ENCODE measurements at regions not wholly inside any gene's neighbourhood (a gene's known extent, or its start where the extent isn't known, plus 50 kb on each side); places are given as distances from the start of the nearest gene placed in this dataset.

GRCh38 chr13:97139691-97140090, 82.4 kb upstream of the MBNL2 start:
- DNase-seq = no peak

DNA sequence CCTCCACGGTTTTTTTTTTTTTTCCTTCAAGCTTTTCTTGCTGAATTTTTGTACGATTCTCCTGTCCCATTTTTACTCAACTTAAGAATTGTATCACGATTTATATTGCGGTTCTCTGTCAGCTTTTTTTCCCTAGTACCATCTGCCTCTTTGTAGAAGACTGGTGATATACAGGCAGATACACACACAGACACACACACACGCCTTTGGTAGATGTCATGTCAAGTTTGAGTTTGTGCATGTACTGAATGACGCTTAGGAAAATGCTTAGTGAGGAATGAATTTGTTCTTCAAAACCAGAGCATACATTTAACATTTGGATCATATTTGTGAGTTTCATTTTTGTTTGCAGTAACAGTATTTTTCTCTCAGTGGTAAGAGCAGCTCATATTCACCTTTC, 82.0 kb upstream of the MBNL2 start:
- no peak for DNase-seq

GRCh38 chr13:97140611-97141010, 81.5 kb upstream of the MBNL2 start:
- DNase-seq = no peak

DNA sequence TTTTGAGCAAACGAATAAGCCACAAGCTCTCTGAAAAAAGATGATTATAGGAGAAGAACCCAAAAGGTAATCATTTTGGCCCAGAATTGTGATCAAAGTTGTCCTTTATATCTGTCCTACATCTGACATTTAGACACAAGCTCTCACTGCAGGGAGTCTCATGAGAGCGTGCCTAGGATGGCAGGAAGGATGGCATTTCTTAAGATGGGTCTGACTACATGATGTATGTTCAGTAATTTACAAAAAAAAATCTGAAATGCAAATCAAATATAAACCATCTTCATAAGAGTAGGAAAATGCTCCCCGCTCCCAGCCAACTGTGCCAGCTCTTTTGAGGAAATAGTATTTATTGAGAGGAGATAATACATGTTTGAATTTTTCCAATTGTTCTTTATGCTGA, 81.0 kb upstream of the MBNL2 start:
- no peak for DNase-seq

DNA sequence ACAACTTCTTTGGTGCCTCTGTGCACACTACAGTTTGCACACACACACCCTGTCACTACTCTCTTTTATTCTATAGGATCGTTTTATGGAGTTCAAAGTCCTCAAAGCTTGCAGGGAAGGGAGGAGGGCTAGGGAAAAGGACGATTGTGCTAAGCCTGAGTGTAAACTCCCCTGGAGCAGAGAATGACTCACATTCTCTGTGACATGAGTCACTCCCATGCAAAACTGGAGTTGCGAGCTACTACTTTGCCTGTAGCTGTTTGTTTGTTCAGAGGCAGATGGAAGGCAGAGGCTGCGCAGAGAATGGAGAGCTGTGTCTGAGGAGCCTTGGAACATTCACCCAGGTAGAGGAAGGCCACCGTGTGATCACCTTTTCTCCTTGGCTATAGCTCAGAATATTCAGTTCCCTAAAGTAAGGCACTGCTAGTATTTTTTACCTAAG, 80.5 kb upstream of the MBNL2 start:
- peak; percentile 45 for DNase-seq

DNA sequence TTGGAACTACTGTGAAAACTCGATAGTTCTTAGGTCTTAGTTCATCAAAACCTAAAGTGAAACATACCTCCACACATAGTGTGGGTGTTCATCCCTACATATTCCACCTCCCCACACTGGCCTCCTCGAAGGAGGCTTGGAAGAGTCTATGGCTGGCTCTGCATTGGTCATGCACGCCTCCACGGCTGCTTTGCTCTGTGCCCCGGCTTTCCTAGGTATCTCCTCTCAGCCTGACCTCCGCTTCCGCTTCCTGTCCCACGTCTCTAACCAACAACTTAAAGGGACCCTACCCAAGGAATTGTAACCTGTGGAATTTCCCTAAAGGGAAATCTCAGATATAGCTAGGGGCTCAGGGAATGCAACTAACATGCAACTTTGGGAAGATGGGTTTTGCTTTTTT, 79.7 kb upstream of the MBNL2 start:
- DNase-seq = no peak

DNA sequence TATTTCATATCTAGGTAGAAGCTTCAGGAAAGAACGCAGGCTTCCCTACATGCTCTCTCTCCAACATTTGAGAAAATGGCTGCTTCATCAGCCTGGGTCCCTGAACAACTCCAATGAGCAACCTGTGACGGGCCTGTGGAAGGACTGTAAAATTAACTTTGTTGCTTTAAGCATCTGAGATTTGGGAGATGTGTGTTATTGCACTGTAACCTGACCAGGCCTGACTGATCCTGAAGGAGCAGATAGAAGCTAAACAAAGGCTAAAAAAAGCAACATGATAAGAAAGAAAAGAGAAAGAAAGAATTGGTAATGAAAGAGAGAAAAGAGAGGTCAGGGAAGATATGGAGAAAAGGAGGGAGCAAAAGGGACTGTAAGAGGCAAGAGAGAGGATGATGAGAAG, 77.1 kb upstream of the MBNL2 start:
- DNase-seq = no peak

DNA sequence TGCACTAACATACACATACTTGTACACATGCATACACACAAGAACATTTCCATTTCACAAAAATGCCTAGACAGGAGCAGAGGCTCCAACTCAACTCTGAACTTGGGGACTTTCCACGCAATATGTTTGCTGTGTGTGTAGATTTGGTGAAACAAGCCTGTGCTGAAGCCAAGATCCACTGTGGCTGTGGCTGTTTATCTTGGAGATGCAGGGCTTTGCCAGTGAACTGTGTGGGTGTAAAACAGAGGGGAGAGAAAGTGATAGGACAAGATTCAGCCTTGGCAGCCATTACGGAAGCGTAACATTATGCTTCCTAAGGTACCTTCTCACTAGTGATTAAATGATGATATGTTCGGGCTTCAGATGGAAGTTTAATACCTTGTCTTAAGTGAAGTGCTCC, 73.2 kb upstream of the MBNL2 start:
- DNase-seq = no peak

DNA sequence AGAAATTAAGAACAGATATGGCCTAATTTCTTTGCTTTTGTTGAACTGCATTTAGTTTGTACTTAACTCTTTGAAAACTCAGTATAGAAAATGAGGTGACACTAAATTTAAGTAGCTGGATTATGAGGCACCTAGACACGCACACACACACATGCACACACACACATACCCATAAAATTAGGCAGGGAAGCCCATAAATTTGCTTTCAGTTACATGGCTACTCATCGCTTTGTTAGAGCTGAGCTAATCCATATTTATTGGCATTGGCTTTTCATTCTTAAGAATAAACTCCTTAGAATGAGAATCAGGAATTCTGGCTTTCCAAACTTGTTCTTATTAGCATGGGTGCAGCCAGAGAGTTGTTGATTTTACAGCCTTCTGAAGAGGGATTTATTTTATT, 61.7 kb upstream of the MBNL2 start:
- DNase-seq = no peak

DNA sequence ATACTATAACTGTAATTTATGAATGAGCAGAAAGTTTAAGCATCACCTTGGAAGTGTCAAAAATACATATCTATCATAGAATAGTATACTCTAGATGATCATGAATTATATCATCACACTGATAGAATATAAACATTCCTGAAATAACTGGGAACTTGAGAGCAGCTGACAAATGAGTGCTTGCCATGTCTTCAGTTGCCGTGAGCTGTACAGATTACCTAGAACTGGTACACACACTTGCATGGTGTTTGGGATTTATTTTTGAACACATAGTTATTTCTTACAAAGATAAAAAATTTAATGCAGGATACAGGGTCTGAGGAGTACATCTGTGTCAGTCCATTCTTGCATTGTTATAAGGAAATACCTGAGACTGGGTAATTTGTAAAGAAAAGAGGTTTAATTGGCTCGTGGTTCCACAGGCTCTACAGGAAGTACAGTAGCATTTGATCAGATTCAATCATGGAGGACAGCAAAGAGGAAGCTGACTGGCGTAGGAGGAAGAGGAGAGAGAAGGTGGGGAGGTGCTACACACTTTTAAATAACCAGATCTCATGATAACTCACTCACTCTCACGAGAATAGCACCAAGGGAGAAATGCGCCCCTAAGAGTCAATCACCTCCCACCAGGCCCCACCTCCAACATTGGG, 60.4 kb upstream of the MBNL2 start:
- DNase-seq = no peak

- no peak for DNase-seq
Measured at GRCh38 chr13:97165502-97166425, 56.4 kb upstream of the MBNL2 start.

DNA sequence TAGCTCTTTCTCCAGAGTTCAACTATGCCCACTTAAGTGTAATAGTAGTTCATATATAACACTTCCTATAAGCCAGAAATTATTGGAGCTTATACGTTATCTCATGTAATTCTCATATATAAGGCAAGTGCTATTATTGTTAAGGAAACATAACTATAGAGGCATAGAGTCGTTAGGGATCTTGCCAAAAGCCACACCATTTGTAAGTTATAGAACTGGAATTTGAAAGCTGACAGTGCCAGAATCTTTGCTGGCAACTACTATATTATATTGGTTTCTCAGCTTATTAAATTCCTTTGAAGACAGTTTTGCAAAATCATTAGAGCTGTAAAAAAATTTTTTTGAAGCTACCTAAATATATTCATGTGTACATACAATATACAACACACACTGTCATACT, 51.0 kb upstream of the MBNL2 start:
- no peak for DNase-seq
